GM12891 (cell line): ENCODE measurements at regions not wholly inside any gene's neighbourhood (a gene's known extent, or its start where the extent isn't known, plus 50 kb on each side); places are given as distances from the start of the nearest gene placed in this dataset.

Source experiments
- DNase-seq: peaks from one replicate; pipeline ENCODE4 v3.0.0; 2011; ENCODE audit warnings: low spot score; ENCODE audit not compliant: insufficient read length
- FAIRE-seq: peaks from 2 replicates; lab custom pipeline; 2011; peaks lifted over from hg19 to GRCh38; lab: Jason Lieb, UNC
- PAX5 ChIP-seq: IDR thresholded peaks from 2 replicates; pipeline ENCODE4 v1.6.1; 2011; ENCODE audit warnings: low read length, moderate library complexity, mild to moderate bottlenecking; ENCODE audit not compliant: insufficient read depth, severe bottlenecking
- POLR2A ChIP-seq: IDR thresholded peaks from 2 replicates; pipeline ENCODE4 v1.6.1; 2011; ENCODE audit warnings: low read depth, low read length, control low read depth
- POLR2AphosphoS5 ChIP-seq: IDR thresholded peaks from 2 replicates; pipeline ENCODE4 v1.6.1; 2011; ENCODE audit warnings: low read depth, low read length, control low read depth
- POU2F2 ChIP-seq: IDR thresholded peaks from 2 replicates; pipeline ENCODE4 v1.6.1; 2011; ENCODE audit warnings: low read depth, mild to moderate bottlenecking, control low read depth, low read length, moderate library complexity
- SPI1 ChIP-seq: IDR thresholded peaks from 2 replicates; pipeline ENCODE4 v1.6.1; 2011; ENCODE audit warnings: low read depth, low read length, control low read depth
- TAF1 ChIP-seq: IDR thresholded peaks from 2 replicates; pipeline ENCODE4 v1.6.1; 2011; ENCODE audit warnings: low read depth, low read length, control low read depth

DNA sequence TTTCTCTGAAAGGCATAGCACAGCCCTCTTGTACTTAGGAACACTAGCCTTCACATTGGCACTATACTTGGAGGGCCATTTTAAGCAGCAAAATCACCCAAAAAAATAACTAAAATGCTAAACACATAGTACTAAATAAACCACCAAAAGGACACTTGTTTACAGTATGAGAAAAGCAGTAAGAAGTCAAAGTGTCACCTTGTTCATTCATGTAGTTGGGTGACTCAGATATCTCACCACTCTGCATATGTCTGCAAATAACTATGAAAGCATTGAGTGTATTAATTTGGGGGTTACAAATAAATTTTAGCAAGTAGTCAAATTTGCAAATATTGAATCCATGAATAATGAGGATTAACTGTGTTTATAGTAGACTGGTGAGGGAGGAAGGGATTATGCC lies 107.6 kb downstream of the ELAPOR2 start:
- no peak for FAIRE-seq
- no peak for DNase-seq

DNA sequence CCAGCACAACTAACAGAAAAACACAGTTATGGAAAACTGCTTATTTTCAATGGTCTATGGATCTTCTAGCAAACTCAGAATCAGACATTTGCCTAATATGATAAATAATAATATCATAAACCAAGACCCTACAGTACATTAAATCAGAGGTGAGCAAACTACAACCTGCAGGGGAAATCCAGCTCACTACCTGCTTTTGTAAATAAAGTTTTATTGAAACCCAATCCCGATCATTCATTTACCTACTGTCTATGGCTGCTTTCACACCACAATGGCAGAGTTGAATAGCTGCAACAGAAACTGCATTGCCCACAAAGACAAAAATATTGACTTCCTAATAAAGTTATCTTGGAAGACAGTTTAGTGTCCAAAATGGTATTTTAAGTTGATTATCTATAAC lies 108.5 kb downstream of the ELAPOR2 start:
- no peak for DNase-seq
- FAIRE-seq: no peak
- no peak for TF ChIP-seq SPI1
- no peak for TF ChIP-seq POLR2A
- TF ChIP-seq POLR2AphosphoS5: no peak
- no peak for TF ChIP-seq TAF1
- no peak for TF ChIP-seq PAX5
- no peak for TF ChIP-seq POU2F2

More for the DNA sequence above, 107.6 kb downstream of the ELAPOR2 start:
- no peak for TF ChIP-seq POU2F2
- no peak for TF ChIP-seq SPI1
- no peak for TF ChIP-seq POLR2AphosphoS5
- TF ChIP-seq TAF1: no peak
- TF ChIP-seq PAX5: no peak
- TF ChIP-seq POLR2A: no peak

DNA sequence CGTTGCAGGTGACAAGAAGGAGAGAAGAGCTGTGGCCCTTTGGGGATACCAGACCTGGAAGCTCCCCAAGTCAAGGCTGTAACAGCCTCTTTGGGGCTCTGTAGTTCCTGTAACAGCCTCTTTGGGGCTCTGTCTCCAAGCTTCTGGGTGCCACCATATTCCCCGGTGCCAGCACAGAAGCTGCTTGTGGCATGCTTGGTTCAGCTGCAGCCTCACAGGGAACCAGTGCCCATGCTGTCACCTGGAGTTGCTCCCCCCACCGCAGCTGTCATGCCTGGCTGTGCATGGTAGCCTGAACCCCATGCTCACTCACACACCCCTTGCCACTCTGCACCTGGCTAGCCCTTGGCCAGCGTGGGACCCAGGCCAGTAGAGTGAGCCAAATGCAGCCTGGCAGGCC lies 109.1 kb downstream of the ELAPOR2 start:
- DNase-seq: no peak
- TF ChIP-seq PAX5 (no peak), POLR2AphosphoS5 (no peak), SPI1 (no peak), POU2F2 (no peak), POLR2A (no peak), TAF1 (no peak)
- FAIRE-seq: peak; percentile 31

DNA sequence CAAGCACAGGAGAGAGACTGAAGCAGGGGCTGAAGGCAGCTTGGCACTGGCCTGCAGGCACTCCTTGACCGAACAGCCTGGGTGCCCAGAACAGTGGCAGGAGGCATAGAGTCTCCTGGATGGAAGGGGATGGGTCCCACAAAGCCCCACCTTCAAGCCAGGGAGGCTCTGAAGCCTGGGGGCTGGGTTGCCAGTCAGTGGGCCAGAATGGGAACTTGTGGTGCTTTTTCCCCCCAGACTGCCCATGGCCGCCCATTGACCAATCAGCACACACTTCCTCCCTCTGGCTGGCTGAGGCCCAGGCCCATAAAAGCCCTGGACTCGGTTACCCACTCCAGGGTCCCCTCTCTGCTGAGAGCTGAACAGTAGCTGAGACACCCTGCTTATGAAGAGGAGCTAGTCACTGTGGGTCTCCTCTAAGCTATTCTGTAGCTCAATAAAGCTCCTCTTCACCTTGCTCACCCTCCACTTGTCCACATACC lies 109.6 kb downstream of the ELAPOR2 start:
- no peak for DNase-seq
- no peak for FAIRE-seq
- no peak for TF ChIP-seq SPI1
- no peak for TF ChIP-seq POLR2AphosphoS5
- no peak for TF ChIP-seq POLR2A
- TF ChIP-seq TAF1: no peak
- TF ChIP-seq PAX5: no peak
- no peak for TF ChIP-seq POU2F2

DNA sequence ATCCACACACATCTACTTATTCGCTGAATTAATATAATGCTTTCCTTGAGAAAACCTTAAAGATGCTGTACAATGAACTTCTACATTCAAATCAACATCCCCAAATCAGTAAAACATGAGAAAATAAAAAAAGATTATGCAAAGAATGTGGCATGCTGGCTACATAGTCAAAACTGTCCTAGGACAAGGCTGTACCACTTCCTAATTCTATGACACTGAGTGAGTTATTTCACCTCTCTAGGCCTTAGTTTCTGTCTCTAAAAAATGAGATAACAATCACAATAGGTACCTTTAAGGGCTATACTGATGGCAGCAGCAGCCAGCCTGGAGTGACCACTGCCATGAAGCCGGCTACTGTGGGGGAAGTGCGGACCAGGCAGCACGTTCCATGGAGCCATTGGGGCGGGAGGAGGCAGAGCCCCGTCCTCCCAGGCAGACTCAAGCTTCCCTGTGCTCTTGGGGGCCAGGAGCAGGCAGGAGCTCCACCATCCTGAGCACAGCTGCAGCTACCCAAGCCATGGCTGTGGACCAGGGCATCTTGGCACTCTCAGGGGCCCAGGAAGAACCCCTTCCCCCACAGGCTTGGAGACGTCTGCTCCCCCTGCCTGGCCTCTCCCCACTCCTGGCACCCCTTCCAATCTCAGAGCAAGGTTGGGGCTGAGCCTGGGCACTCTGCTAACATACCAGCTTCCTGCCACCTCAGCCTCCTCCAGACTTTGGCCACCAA lies 110.2 kb downstream of the ELAPOR2 start:
- DNase-seq (no peak), FAIRE-seq (peak; percentile 88)
- TF ChIP-seq POU2F2: 0 out of 2 replicates have a peak, but pooled peaks have one; percentile 37
- TF ChIP-seq POLR2AphosphoS5: no peak
- peak; percentile 93 for TF ChIP-seq SPI1
- TF ChIP-seq TAF1: no peak
- TF ChIP-seq POLR2A: no peak
- TF ChIP-seq PAX5: no peak

DNA sequence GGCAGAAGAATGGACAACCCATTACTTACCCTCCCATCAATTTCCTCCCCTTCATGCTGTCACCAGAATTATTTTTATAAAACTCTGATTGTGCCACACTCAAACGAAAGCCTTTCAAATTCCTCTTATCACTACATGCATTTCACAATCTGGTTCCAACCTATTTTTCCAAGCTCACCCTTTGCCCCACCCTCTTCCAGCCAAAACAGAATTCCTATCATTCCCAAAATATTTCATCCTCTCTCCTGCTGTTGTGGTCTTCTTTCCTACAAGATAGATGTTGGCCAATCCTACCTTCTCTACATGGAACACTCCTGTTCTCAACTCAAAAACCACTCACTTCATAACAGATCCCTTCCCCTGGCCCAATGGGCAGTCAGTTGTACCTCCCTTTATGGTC lies 111.5 kb downstream of the ELAPOR2 start:
- FAIRE-seq: no peak
- DNase-seq: no peak
- no peak for TF ChIP-seq POU2F2
- no peak for TF ChIP-seq POLR2AphosphoS5
- no peak for TF ChIP-seq POLR2A
- no peak for TF ChIP-seq SPI1
- TF ChIP-seq PAX5: no peak
- TF ChIP-seq TAF1: no peak

DNA sequence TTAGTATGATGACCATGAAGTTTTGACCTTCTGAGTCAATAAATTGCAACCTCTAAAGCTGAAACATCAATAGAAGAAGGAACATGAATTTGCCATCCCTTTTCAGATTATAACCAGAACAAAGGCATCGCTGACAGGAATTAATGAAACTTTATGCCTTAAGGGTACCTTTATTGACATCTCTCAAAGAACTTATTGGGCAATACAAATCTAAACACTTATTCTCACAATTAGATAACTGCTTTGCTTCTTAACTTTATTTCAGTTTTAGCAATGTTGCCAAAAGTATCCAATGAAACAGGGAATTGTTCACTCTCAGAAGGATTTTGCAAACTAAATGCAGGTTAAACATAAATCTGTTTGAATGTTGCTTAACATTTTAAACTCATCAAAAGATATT lies 116.0 kb downstream of the ELAPOR2 start:
- FAIRE-seq (no peak), DNase-seq (no peak)
- TF ChIP-seq POU2F2 (no peak), TAF1 (no peak), POLR2AphosphoS5 (no peak), PAX5 (no peak), POLR2A (no peak), SPI1 (no peak)

DNA sequence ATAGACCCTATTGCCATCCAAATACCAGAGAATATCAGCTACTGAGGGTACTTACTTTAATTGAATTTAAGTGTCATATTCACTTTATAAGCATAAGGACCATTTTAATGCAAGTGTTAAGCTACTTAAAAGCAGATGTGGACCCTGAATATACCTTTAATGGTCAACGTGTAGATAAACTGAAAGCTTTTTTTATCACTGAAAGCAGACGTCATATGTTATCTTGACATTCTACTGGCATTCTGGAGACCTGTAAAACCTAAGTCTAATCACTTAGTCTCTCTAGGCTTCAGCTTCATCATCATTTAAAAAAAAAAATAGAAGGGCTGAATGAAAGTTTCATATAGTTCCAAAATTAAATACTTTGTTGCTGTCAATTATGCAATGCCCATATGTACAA lies 116.5 kb downstream of the ELAPOR2 start:
- no peak for DNase-seq
- TF ChIP-seq TAF1: no peak
- no peak for TF ChIP-seq POU2F2
- no peak for TF ChIP-seq POLR2A
- TF ChIP-seq SPI1: no peak
- no peak for TF ChIP-seq PAX5
- no peak for TF ChIP-seq POLR2AphosphoS5
- no peak for FAIRE-seq

DNA sequence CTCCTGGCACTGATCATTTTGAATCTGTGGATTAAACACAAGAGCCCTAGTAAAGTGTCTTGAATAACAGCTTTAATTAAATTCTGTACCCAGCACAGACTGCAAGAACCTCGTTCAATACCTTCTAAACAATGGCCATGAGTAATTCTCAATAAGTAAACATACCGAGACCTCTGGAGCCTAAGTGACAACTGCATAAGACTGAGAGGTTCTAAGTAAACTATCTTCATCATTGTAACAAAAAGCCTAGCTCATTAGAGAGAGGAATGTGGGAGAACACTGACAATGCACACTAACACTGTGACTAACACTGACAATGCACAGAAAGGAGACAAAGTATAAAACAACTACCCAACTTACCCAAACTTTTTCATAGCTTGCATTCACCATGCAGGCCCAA lies 117.4 kb downstream of the ELAPOR2 start:
- FAIRE-seq (no peak), DNase-seq (no peak)
- TF ChIP-seq POU2F2 (no peak), PAX5 (no peak), POLR2A (no peak), SPI1 (no peak), POLR2AphosphoS5 (no peak), TAF1 (no peak)

DNA sequence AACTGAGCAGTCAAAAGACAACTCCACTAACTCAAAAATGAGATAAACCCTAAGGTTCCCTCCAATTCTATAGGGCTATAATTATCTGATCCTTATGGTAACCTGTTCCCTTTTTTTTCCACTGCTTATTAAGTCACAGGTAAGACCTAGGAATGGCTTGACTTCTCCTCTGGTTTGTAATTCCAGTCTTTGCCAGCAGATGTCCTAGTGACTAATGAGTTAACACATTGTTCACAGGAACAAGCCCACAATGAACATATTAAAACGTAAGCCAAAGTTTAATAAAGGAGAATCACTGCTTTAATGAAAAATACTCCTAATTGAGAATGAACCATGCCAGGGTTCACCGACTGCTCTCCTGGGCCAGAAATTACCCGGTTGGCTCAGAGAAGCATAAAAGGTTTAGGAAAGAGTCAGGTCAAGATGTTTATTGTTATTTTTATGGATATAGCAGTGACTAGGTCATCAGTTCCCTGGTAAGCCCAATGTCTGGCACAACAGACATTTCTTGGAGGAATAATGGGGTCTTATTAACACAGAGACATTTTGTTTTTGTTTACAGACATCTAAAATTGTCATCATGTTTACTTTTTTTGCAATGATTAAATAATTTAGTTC lies 120.1 kb downstream of the ELAPOR2 start:
- TF ChIP-seq POU2F2: no peak
- FAIRE-seq (peak; percentile 83), DNase-seq (no peak)
